Activated CD4-positive, alpha-beta T cell treated with anti-CD3 and anti-CD28 coated beads, Interleukin-2, amount 10 ng/mL, durations not matched to agents 24 days and 14 days (primary cell): ENCODE measurements at regions not wholly inside any gene's neighbourhood (a gene's known extent, or its start where the extent isn't known, plus 50 kb on each side); places are given as distances from the start of the nearest gene placed in this dataset.
A peak's percentile ranks its signal among the peaks of the same experiment; 100 is the strongest.

Source experiments
- DNase-seq: peaks from one replicate; pipeline ENCODE4 v3.0.0; 2022
- H3K27ac Mint-ChIP-seq: one replicate; pipeline ENCODE4 v1.8.0; 2022; ENCODE audit warnings: mild to moderate bottlenecking, mixed read lengths
- H3K27me3 Mint-ChIP-seq: one replicate; pipeline ENCODE4 v1.8.0; 2022; ENCODE audit warnings: mixed read lengths
- H3K36me3 Mint-ChIP-seq: one replicate; pipeline ENCODE4 v1.8.0; 2022; ENCODE audit warnings: low read depth, mild to moderate bottlenecking, mixed read lengths
- H3K4me1 Mint-ChIP-seq: one replicate; pipeline ENCODE4 v1.8.0; 2021; ENCODE audit warnings: mixed read lengths
- H3K4me3 Mint-ChIP-seq: one replicate; pipeline ENCODE4 v1.8.0; 2022; ENCODE audit warnings: mild to moderate bottlenecking, moderate library complexity, mixed read lengths
- H3K9me3 Mint-ChIP-seq: one replicate; pipeline ENCODE4 v1.8.0; 2021; ENCODE audit warnings: mixed read lengths
- intact Hi-C: fragments of 100-400 bp; cut with micrococcal nuclease; formaldehyde crosslinking; loops from one replicate; pipeline ENCODE4 v1.15.1; 2023

DNA sequence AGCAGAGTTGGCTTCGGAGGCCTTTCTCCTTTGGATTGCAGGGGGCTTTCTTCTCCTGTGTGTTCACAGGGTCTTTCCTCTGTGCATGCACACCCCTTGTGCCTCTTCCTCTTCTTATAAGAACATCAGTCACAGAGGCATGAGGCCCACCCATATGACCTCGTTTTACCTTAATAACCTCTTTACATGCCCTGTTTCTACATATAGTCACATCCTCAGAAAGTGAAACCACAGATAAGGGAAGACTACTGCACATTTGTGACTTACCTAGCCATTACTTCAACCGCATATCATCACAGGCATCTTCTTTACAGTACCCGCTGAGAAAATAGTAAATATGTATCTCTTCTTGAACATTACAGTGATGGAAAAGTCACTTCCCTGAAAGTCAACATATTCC, 204.9 kb upstream of the TARS1 start:
- Mint-ChIP-seq H3K4me1 (peaks cover 21% of the 10 kb centered on the region), H3K27me3 (no peaks in the 10 kb centered on the region), H3K9me3 (peaks cover 3% of the 10 kb centered on the region), H3K27ac (peak overlapping the region; percentile 23), H3K36me3 (no peaks in the 10 kb centered on the region), H3K4me3 (peak overlapping the region; percentile 43)
- DNase-seq: peak; percentile 70
- intact Hi-C loops: loop anchor here (2.0 kb wide), 1 partner anchor 65 kb away; no protein-coding TSS in a partner anchor

DNA sequence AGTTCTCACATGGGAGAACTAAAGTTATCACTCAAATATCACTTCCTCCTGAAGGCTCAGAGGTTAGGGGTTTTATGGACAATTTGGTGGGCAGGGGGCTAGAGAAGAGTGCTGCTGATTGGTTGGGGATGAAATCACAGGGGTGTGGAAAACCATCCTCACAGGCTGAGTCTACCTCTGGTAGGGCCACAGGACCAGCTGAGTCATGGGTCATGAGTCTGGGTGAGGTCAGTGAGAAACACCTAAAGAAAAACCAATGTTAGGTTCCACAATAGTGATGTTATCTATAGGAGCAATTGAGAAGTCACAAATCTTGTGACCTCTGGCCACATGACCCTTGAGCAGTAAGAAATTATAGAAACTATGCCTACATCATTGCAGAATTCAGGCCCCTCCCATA, 203.3 kb upstream of the TARS1 start:
- H3K4me1 Mint-ChIP-seq: peaks cover 34% of the 10 kb centered on the region
- H3K27me3 Mint-ChIP-seq: no peaks in the 10 kb centered on the region
- no peak for DNase-seq
- H3K27ac Mint-ChIP-seq: no peak overlapping the region
- H3K4me3 Mint-ChIP-seq: no peak overlapping the region
- intact Hi-C loops: loop anchor here (2.0 kb wide), 1 partner anchor 63 kb away; no protein-coding TSS in a partner anchor
- H3K36me3 Mint-ChIP-seq: peaks cover 1% of the 10 kb centered on the region
- peaks cover 3% of the 10 kb centered on the region for H3K9me3 Mint-ChIP-seq

DNA sequence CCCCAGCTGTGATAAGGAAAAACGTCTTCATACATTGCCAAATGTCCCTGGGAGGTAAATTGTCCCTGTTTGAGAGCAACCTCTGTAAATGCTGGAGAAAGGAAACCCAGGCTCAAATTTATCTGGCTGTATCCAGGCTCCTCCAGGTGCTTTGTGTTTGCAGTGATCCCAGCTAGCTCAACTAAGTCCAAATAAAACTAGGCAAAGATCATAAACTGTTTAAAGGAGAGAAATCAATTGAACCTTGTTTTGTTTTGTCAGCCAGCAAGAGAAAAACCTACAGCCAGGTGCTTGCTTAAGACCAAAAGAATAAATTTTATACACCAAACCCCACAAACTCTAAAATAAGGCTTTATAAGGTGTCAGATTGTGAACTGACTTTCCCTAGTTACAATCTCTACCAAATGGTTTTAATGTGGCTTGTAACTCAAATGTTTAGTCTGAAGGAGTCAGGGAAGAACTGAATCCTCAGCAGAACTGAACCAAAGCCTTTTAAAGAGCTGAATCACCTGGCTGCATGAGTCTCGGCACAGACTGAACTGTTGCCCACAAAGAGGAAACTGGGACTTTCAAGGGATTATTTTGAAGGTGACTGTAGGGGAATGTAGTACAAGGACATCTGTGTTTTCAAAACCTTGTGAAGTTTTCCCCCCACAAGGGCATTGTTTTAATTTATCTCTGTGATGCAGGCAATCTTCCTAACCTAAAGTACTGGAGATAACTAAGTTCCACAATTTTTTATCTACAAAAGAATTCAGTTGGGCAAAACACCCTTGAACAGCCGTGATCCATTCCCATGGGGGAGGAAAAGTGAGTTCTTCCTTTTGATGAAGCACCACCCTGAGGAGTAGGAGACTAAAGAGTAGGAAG, 201.7 kb upstream of the TARS1 start:
- DNase-seq: no peak
- Mint-ChIP-seq H3K4me1 (peaks cover 34% of the 10 kb centered on the region), H3K4me3 (no peak overlapping the region), H3K9me3 (peaks cover 3% of the 10 kb centered on the region), H3K27ac (no peak overlapping the region), H3K36me3 (peaks cover 1% of the 10 kb centered on the region), H3K27me3 (no peaks in the 10 kb centered on the region)
- intact Hi-C loops: no loop called here

DNA sequence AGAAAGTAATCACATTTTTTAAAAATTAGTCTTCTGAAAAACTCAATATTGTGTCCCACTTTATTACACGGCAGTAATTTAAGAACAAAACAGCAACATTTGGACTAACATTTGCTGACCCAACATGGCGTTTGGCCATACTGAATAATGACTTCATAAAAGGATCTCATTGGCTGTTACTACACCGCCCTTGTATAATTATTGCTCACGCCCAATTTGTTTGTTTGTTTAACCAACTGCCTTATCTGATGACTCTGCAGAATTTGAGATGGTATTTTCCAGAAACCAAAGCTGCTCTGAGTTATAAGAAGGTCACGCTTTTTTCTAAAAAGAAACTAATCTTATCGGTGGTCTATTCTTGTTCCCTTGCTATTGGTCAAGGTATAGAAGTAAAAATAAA, 200.2 kb upstream of the TARS1 start:
- Mint-ChIP-seq H3K27me3 (no peaks in the 10 kb centered on the region), H3K9me3 (peaks cover 8% of the 10 kb centered on the region), H3K4me3 (no peak overlapping the region)

DNA sequence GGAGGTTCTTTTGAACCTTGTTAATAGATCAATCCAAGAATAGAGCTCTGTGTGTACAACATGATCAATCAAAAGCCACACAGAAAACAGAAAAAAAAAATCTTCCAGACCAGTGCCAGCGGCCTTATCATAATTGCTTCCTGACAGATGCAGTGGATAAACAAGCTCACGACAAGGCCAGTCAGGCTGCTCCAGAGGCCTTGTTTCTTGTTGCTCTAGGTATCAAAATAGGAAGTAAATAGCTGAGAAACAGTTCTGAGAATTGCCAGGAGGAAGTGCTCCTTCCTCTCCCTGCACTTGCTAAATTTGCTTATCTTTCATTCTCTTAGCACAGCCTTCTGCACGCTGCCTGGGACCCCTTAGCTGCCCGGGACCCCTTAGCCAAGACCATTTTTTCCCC, 199.0 kb upstream of the TARS1 start:
- H3K27ac Mint-ChIP-seq: peak overlapping the region; percentile 36
- peak overlapping the region; percentile 39 for H3K4me3 Mint-ChIP-seq
- intact Hi-C loops: no loop called here

More for the DNA sequence above, 200.2 kb upstream of the TARS1 start:
- no peak overlapping the region for H3K27ac Mint-ChIP-seq
- intact Hi-C loops: no loop called here
- no peak for DNase-seq
- peaks cover 1% of the 10 kb centered on the region for H3K36me3 Mint-ChIP-seq
- peaks cover 28% of the 10 kb centered on the region for H3K4me1 Mint-ChIP-seq

DNA sequence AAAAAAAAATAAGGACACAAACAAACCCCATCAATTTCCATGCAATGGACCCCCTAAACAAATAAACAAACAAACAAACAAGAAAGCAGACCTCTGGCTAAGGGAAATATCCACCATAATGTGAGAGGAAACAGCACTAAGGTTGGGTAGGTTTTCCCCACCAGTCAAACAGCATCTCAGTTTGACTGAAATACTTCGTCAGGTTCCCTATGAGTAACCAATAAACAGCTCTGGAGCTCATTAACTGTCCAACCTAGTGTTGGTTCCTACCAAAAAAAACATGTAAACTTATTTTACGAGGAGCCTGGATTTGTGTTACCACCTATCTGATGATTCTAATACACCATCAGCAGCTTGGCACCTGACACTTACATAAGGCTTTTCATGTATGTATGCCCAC, 198.5 kb upstream of the TARS1 start:
- H3K4me1 Mint-ChIP-seq: peaks cover 15% of the 10 kb centered on the region
- no peaks in the 10 kb centered on the region for H3K27me3 Mint-ChIP-seq
- intact Hi-C loops: no loop called here
- peak overlapping the region; percentile 39 for H3K4me3 Mint-ChIP-seq
- no peak overlapping the region for H3K27ac Mint-ChIP-seq
- DNase-seq: no peak
- peaks cover 1% of the 10 kb centered on the region for H3K36me3 Mint-ChIP-seq
- H3K9me3 Mint-ChIP-seq: peaks cover 8% of the 10 kb centered on the region

More for the DNA sequence above, 199.0 kb upstream of the TARS1 start:
- peaks cover 19% of the 10 kb centered on the region for H3K4me1 Mint-ChIP-seq
- peaks cover 8% of the 10 kb centered on the region for H3K9me3 Mint-ChIP-seq
- peak; percentile 65 for DNase-seq
- no peaks in the 10 kb centered on the region for H3K27me3 Mint-ChIP-seq
- peaks cover 1% of the 10 kb centered on the region for H3K36me3 Mint-ChIP-seq

DNA sequence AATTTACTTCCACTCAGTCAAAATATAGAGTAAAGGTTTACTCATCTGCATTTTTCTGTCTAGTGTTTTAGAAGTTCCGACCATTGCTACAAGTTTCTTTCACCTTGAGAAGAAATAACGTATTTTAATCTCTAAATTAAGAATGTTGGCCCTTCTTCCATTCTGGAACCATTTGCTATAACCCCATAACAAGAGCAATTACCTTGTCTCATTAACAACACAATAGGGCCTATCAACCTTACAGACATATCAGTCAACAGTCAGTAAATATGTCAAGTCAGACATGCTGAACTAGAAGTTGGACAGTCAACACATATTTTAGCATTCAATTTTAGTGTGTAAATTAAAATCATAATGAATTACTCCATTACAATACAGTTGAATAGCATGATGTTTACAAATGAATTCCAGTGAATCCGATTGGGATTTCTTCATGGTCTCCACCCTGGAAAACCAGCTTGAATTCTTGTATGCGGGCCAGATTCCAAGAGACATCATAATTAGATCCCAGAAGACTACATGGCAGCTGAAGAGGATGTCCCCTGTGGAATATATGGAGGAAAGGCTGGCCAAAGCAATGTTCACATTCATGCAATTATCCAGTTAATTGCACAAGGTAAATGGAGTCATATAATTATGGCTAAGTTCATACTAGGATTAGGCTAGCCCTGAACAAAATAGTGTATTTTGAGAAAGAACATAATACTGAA, 196.2 kb upstream of the TARS1 start:
- no peak overlapping the region for H3K4me3 Mint-ChIP-seq
- peaks cover 13% of the 10 kb centered on the region for H3K4me1 Mint-ChIP-seq
- peaks cover 8% of the 10 kb centered on the region for H3K9me3 Mint-ChIP-seq
- DNase-seq: no peak
- H3K36me3 Mint-ChIP-seq: peaks cover 1% of the 10 kb centered on the region
- H3K27me3 Mint-ChIP-seq: no peaks in the 10 kb centered on the region
- intact Hi-C loops: no loop called here
- no peak overlapping the region for H3K27ac Mint-ChIP-seq

DNA sequence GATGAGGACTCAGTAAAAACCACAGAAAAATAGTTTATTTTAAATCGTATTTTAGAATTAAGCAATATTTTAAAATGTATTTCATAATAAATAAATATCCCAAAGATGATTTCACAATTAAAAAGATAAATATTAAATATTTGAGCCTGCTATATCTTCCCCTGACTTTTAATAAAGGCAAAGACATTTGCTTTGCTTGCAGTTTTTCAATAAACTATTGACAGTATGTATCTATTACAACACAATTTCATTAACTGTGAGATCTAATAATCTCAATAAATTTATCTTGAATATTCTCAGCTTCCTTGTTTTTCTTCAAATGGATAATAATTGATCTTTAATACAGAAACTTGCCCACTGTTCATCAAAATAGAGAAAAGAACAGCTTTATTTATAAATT, 186.2 kb upstream of the TARS1 start:
- Mint-ChIP-seq H3K4me1 (no peaks in the 10 kb centered on the region), H3K36me3 (no peaks in the 10 kb centered on the region), H3K4me3 (no peak overlapping the region), H3K27ac (no peak overlapping the region), H3K27me3 (peaks cover 3% of the 10 kb centered on the region), H3K9me3 (no peaks in the 10 kb centered on the region)
- no peak for DNase-seq
- intact Hi-C loops: no loop called here

DNA sequence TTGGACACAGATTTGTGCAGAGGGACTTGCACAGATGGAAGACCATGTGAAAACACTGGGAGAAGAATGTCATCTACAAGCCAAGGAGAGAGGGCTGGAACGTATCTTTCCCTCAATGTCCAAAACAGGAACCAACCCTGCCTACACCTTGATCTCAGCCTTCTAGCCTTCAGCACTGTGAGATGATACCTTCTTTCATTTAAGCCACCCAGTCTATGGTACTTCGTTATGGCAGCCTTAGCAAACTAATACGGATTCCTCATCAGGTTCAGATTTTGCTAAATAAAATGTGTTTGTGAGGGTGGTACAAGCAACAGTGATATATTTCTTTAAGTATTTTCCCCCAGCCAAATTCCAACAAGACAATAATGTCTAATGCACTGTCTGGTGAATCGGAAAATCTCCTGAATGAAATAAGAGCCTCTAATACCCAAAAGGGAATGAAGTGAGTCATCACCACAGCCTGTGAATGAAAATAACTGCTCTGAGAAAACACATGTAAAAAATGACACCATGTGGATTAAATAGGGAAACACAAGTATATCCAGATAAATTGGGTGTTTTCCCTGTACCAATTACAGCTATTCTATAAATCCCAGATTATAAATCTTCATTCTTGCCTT, 182.8 kb upstream of the TARS1 start:
- H3K9me3 Mint-ChIP-seq: no peaks in the 10 kb centered on the region
- no peak overlapping the region for H3K4me3 Mint-ChIP-seq
- intact Hi-C loops: no loop called here
- H3K36me3 Mint-ChIP-seq: no peaks in the 10 kb centered on the region
- no peaks in the 10 kb centered on the region for H3K4me1 Mint-ChIP-seq
- peaks cover 2% of the 10 kb centered on the region for H3K27me3 Mint-ChIP-seq
- no peak for DNase-seq
- no peak overlapping the region for H3K27ac Mint-ChIP-seq

DNA sequence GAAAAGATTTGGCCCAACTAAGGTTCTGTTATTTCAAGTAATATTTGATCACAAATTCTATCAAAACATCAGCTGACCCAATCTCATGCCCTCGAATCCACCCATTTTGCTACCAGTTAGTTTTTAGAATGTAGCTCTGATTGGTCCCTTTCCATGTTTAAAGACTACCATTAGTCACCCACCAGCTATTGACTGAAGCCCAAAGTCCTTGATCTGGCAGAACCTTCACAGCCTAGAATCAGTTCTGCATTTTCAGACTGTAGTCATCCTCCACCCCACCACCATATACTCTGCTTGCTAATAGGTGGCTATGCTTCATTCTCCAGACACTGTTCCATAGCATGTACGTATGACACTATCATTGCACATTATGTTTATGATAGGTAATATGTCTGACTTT, 182.2 kb upstream of the TARS1 start:
- intact Hi-C loops: no loop called here
- Mint-ChIP-seq H3K27ac (no peak overlapping the region), H3K9me3 (no peaks in the 10 kb centered on the region), H3K4me3 (no peak overlapping the region), H3K4me1 (no peaks in the 10 kb centered on the region), H3K36me3 (no peaks in the 10 kb centered on the region), H3K27me3 (peaks cover 2% of the 10 kb centered on the region)
- no peak for DNase-seq

DNA sequence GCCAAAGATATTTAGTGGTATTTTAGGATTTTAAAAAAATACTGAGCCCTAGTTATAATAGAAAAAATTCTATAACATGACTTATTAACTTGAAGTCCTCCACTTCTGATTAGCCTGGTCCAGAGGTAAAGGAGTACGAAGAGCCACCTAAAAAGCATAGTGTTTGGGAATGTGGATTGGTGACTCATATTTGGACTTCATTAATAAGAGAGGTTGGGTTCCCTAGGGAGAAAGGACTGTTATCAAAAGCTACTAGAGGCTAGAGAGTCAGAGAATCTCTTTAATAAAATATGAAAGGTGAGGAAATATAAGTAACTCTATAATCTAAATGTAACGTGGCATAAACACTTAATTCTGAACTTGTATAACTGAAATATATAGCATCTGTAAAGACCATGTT, 180.7 kb upstream of the TARS1 start:
- Mint-ChIP-seq H3K4me1 (no peaks in the 10 kb centered on the region), H3K27me3 (peaks cover 2% of the 10 kb centered on the region), H3K27ac (no peak overlapping the region), H3K4me3 (no peak overlapping the region), H3K36me3 (no peaks in the 10 kb centered on the region), H3K9me3 (no peaks in the 10 kb centered on the region)
- intact Hi-C loops: no loop called here
- DNase-seq: no peak

DNA sequence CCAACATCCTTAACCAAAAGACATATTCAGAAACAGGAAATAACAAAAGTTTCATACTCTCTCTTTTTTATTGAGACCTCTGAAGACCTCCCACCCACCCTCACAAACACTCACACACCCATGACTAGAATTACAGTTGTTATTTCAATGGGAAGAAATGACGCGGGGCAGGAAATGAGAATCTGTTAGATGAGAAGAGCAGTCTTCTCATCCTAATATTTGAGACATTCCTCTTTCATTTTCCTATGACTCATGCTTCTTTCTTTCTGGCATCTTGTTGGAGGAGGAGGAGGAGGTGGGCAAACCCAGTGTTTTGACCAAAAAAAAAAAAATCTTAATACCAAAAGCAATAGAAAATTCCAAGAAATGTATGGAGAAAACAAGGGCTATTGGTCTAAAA, 179.5 kb upstream of the TARS1 start:
- H3K27me3 Mint-ChIP-seq: peaks cover 2% of the 10 kb centered on the region
- H3K36me3 Mint-ChIP-seq: no peaks in the 10 kb centered on the region
- intact Hi-C loops: no loop called here
- H3K4me3 Mint-ChIP-seq: no peak overlapping the region
- H3K9me3 Mint-ChIP-seq: no peaks in the 10 kb centered on the region
- no peak for DNase-seq
- H3K27ac Mint-ChIP-seq: no peak overlapping the region
- H3K4me1 Mint-ChIP-seq: no peaks in the 10 kb centered on the region

DNA sequence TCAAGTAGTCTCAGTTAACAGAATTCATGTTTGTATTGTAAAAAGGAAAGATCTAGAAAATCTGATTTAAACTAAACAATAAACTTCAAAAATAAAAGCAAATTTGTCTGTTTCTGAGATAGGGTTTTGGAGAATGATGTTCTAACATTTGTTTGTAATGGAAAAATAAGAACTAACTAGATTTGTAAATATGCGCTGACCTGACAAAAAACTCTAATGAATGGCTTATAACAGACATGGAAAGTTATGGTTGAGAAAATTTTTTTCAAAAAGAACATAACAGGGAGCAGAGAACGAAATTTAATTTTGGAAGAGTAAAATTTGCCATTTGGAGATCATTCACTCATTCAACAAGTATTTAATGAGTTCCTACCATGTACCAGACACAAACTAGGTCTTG, 179.0 kb upstream of the TARS1 start:
- intact Hi-C loops: no loop called here
- Mint-ChIP-seq H3K27ac (no peak overlapping the region), H3K4me1 (no peaks in the 10 kb centered on the region), H3K36me3 (no peaks in the 10 kb centered on the region), H3K27me3 (peaks cover 2% of the 10 kb centered on the region), H3K4me3 (no peak overlapping the region), H3K9me3 (no peaks in the 10 kb centered on the region)
- no peak for DNase-seq

DNA sequence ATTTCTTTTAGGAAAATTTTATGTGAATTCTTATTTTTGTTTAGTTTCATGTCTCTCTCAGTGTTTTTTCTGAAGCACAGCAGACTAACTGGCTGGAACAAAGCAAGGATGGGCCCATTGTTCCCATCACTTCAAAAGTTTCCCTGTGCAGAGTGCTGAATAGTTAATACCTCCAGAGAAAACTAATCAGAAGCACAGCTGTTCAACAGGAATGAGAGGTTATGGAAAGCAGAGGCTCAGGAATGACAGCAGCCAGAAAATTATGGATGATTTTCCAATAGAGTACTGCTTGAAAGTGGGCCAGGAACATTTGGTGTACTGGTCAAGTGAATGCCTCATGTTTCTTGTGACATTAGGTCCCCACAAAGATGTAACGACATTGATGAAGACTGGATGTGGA, 173.0 kb upstream of the TARS1 start:
- no peaks in the 10 kb centered on the region for H3K4me1 Mint-ChIP-seq
- intact Hi-C loops: no loop called here
- no peak overlapping the region for H3K4me3 Mint-ChIP-seq

More for the DNA sequence above, 173.0 kb upstream of the TARS1 start:
- H3K9me3 Mint-ChIP-seq: no peaks in the 10 kb centered on the region
- H3K27me3 Mint-ChIP-seq: no peaks in the 10 kb centered on the region
- no peak for DNase-seq
- no peaks in the 10 kb centered on the region for H3K36me3 Mint-ChIP-seq
- H3K27ac Mint-ChIP-seq: no peak overlapping the region
